Dendritic cell treated with granulocyte-macrophage colony-stimulating factor and Interleukin-4, amounts not matched to agents 40 ng/mL and 50 ng/mL, for 4 days (primary cell): ENCODE measurements at regions not wholly inside any gene's neighbourhood (a gene's known extent, or its start where the extent isn't known, plus 50 kb on each side); places are given as distances from the start of the nearest gene placed in this dataset.
"Not testable (repeated sequence)": the region's sequence is repeated elsewhere in the genome, so short reads cannot be mapped to it uniquely, and the experiment has no call there.

ENCODE experiments used
- H3K27ac Mint-ChIP-seq: one replicate; pipeline ENCODE4 v1.8.0; 2022; ENCODE audit warnings: mild to moderate bottlenecking, mixed read lengths
- H3K27me3 Mint-ChIP-seq: one replicate; pipeline ENCODE4 v1.8.0; 2022; ENCODE audit warnings: mild to moderate bottlenecking, mixed read lengths
- H3K36me3 Mint-ChIP-seq: one replicate; pipeline ENCODE4 v1.8.0; 2022; ENCODE audit warnings: low read depth, mixed read lengths
- H3K4me1 Mint-ChIP-seq: one replicate; pipeline ENCODE4 v1.8.0; 2022; ENCODE audit warnings: low read depth, mixed read lengths
- H3K4me3 Mint-ChIP-seq: one replicate; pipeline ENCODE4 v1.8.0; 2022; ENCODE audit warnings: mild to moderate bottlenecking, moderate library complexity, mixed read lengths
- H3K9me3 Mint-ChIP-seq: one replicate; pipeline ENCODE4 v1.8.0; 2022; ENCODE audit warnings: mixed read lengths
- intact Hi-C: fragments of 100-400 bp; cut with micrococcal nuclease; formaldehyde crosslinking; loops from one replicate; pipeline ENCODE4 v1.15.0; 2022

GRCh38 chr5:56409331-56410190, 176.4 kb upstream of the ANKRD55 start:
- no peaks in the 10 kb centered on the region for H3K36me3 Mint-ChIP-seq
- H3K27ac Mint-ChIP-seq: peak overlapping the region; percentile 80
- intact Hi-C loops: loop anchor here (10.0 kb wide), 1 partner anchor 275 kb away; no protein-coding TSS in a partner anchor
- peaks cover 52% of the 10 kb centered on the region for H3K4me1 Mint-ChIP-seq
- H3K9me3 Mint-ChIP-seq: no peaks in the 10 kb centered on the region
- no peaks in the 10 kb centered on the region for H3K27me3 Mint-ChIP-seq
- H3K4me3 Mint-ChIP-seq: no peak overlapping the region

- no peaks in the 10 kb centered on the region for H3K27me3 Mint-ChIP-seq
- no peaks in the 10 kb centered on the region for H3K9me3 Mint-ChIP-seq
- no peaks in the 10 kb centered on the region for H3K36me3 Mint-ChIP-seq
- no peak overlapping the region for H3K4me3 Mint-ChIP-seq
- peaks cover 35% of the 10 kb centered on the region for H3K4me1 Mint-ChIP-seq
- H3K27ac Mint-ChIP-seq: peak overlapping the region; percentile 25
- intact Hi-C loops: no loop called here
These were observed 173.7 kb upstream of the ANKRD55 start for GRCh38 chr5:56406838-56407237.

GRCh38 chr5:56406221-56406620, 173.1 kb upstream of the ANKRD55 start:
- no peak overlapping the region for H3K4me3 Mint-ChIP-seq
- H3K27ac Mint-ChIP-seq: no peak overlapping the region
- no peaks in the 10 kb centered on the region for H3K27me3 Mint-ChIP-seq
- H3K4me1 Mint-ChIP-seq: peaks cover 30% of the 10 kb centered on the region
- H3K36me3 Mint-ChIP-seq: no peaks in the 10 kb centered on the region
- intact Hi-C loops: no loop called here
- H3K9me3 Mint-ChIP-seq: no peaks in the 10 kb centered on the region

DNA sequence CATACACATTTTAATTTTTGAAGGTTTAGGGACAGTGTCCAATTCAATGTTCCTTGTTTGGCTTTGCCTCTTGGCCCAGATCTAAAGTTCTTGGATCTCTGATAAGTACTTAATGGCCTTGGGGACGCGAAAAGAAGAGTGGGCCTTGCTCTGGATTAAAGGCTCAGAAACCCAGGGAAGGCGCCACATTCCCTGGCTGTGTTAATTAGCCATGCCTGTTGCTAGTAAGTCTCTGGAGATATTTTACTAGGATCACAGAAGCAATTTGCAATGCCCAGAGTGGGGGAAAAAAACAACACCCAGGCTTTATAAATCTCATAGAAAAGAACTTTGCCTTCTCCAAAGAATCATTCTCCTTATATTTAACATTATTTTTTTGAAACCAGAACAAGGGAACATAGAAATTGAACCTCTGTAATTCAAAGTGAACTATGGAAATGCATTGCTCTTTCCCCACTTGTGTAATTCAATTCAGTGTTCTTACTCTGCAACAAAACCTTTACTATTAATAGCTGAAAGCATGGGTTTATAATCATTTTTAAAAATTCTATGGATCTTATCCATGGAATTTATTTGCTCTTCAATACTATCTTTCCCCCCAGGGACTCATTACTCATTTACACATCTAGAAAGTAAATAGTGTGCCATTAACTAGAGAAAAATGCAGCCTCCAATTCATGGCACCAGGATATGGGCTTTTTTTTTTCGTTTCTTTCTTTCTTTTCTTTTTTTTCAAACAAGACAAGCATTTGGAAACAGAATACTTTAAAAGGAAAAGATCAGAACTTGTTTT, 172.2 kb upstream of the ANKRD55 start:
- no peaks in the 10 kb centered on the region for H3K9me3 Mint-ChIP-seq
- no peak overlapping the region for H3K27ac Mint-ChIP-seq
- H3K27me3 Mint-ChIP-seq: no peaks in the 10 kb centered on the region
- intact Hi-C loops: no loop called here
- peaks cover 24% of the 10 kb centered on the region for H3K4me1 Mint-ChIP-seq
- H3K36me3 Mint-ChIP-seq: no peaks in the 10 kb centered on the region
- no peak overlapping the region for H3K4me3 Mint-ChIP-seq

- H3K36me3 Mint-ChIP-seq: no peaks in the 10 kb centered on the region
- H3K27ac Mint-ChIP-seq: no peak overlapping the region
- intact Hi-C loops: no loop called here
- no peaks in the 10 kb centered on the region for H3K27me3 Mint-ChIP-seq
- peaks cover 8% of the 10 kb centered on the region for H3K9me3 Mint-ChIP-seq
- peaks cover 8% of the 10 kb centered on the region for H3K4me1 Mint-ChIP-seq
- H3K4me3 Mint-ChIP-seq: no peak overlapping the region
These were observed 169.4 kb upstream of the ANKRD55 start for GRCh38 chr5:56402266-56403220.

- H3K4me1 Mint-ChIP-seq, H3K27me3 Mint-ChIP-seq, H3K27ac Mint-ChIP-seq, intact Hi-C loops, H3K4me3 Mint-ChIP-seq, H3K36me3 Mint-ChIP-seq: not testable (repeated sequence)
- H3K9me3 Mint-ChIP-seq: peaks cover 47% of the 10 kb centered on the region
These were observed 164.7 kb upstream of the ANKRD55 start for GRCh38 chr5:56397796-56398195.

GRCh38 chr5:56396634-56397033, 163.5 kb upstream of the ANKRD55 start:
- intact Hi-C loops: no loop called here
- Mint-ChIP-seq H3K27ac (no peak overlapping the region), H3K36me3 (peaks cover 7% of the 10 kb centered on the region), H3K4me3 (no peak overlapping the region), H3K27me3 (no peaks in the 10 kb centered on the region), H3K4me1 (no peaks in the 10 kb centered on the region), H3K9me3 (peaks cover 59% of the 10 kb centered on the region)

DNA sequence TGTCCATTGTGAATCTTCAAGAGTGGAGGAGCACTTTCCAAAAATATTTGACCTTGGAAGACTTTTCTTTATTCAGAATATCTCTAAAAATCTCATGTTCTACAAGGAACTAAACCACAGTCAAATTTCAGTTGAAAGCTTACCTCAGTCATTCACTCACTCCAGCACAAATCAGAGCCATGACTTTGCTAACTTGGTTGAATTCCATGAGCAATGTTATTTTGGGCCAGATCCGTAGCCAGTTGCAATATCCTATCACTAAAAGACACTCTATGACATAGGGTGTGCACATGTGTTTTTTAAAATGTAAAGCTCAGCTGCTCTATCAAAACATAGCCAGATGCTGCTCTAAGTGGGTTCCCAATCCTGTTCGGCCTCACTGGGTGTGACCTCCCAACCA, 156.1 kb upstream of the ANKRD55 start:
- Mint-ChIP-seq H3K27ac (no peak overlapping the region), H3K9me3 (peaks cover 26% of the 10 kb centered on the region), H3K4me1 (peaks cover 26% of the 10 kb centered on the region), H3K4me3 (no peak overlapping the region), H3K27me3 (no peaks in the 10 kb centered on the region), H3K36me3 (no peaks in the 10 kb centered on the region)
- intact Hi-C loops: no loop called here

DNA sequence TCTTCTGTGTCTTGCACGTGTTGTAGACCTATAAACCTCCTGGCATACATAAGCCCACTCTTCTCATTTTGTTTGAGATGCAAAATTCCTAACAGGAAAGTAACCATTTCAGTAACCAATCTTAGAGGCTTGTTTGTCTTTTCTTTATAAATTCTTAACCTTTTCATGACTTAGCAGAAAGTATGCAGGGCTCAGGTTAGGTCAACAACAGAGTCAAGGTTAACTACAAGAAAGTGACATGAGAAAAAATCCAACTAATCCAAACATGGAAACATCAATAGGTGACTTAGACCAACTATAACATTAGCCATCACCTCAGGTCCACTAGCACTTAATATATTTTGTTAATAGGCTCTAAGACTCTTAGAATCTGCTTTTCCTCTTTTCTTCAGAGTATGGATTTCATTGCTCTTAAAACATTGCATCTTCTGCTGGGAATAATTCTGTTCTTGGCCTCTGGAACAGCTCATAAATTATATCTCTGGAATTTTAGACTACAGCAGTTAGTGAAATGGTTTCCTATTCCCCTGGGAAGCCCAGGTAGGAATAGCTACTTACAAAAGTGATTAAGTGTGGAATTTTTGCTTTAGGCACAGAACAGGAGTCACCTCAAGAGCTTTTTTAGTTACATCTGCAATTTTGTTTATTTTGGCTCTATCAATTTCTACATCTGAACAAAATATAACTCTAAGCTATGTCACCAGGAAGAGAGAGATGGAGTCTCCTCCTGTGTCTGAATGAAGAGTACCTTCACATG, 155.3 kb upstream of the ANKRD55 start:
- Mint-ChIP-seq H3K4me3 (no peak overlapping the region), H3K27ac (no peak overlapping the region), H3K4me1 (peaks cover 31% of the 10 kb centered on the region), H3K27me3 (no peaks in the 10 kb centered on the region), H3K36me3 (no peaks in the 10 kb centered on the region), H3K9me3 (peaks cover 20% of the 10 kb centered on the region)
- intact Hi-C loops: no loop called here

DNA sequence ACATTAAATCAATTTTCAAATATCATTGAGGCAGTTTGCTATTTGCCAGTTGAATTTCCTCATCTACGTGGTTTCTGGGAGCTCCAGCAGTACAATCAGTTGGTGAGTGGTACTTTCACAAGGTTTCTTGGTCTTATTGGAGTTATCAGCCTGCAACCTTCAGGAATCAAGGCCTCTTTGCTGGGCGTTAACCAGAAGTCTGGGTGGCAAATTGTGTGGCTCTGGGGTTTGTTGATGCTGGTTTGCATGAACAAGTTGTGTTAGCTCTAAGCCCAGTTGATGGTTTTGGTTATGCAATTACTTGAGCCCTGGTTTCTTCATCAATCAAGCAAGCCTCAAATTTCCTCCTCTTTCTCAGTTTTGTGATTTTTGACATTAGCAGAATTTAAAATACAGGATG, 152.9 kb upstream of the ANKRD55 start:
- Mint-ChIP-seq H3K27me3 (no peaks in the 10 kb centered on the region), H3K27ac (no peak overlapping the region), H3K9me3 (no peaks in the 10 kb centered on the region), H3K4me3 (no peak overlapping the region), H3K4me1 (peaks cover 31% of the 10 kb centered on the region), H3K36me3 (no peaks in the 10 kb centered on the region)
- intact Hi-C loops: no loop called here

- no peaks in the 10 kb centered on the region for H3K36me3 Mint-ChIP-seq
- intact Hi-C loops: no loop called here
- peaks cover 23% of the 10 kb centered on the region for H3K4me1 Mint-ChIP-seq
- no peaks in the 10 kb centered on the region for H3K9me3 Mint-ChIP-seq
- H3K27ac Mint-ChIP-seq: no peak overlapping the region
- H3K27me3 Mint-ChIP-seq: peaks cover 1% of the 10 kb centered on the region
- no peak overlapping the region for H3K4me3 Mint-ChIP-seq
These were observed 151.1 kb upstream of the ANKRD55 start for GRCh38 chr5:56384186-56384585.

- Mint-ChIP-seq H3K4me3 (no peak overlapping the region), H3K36me3 (no peaks in the 10 kb centered on the region), H3K4me1 (peaks cover 23% of the 10 kb centered on the region), H3K9me3 (no peaks in the 10 kb centered on the region), H3K27ac (no peak overlapping the region), H3K27me3 (peaks cover 1% of the 10 kb centered on the region)
- intact Hi-C loops: no loop called here
These were observed 150.6 kb upstream of the ANKRD55 start for GRCh38 chr5:56383761-56384160.

GRCh38 chr5:56382896-56383295, 149.8 kb upstream of the ANKRD55 start:
- H3K27me3 Mint-ChIP-seq: peaks cover 1% of the 10 kb centered on the region
- intact Hi-C loops: no loop called here
- no peak overlapping the region for H3K27ac Mint-ChIP-seq
- H3K4me3 Mint-ChIP-seq: no peak overlapping the region
- H3K9me3 Mint-ChIP-seq: no peaks in the 10 kb centered on the region
- no peaks in the 10 kb centered on the region for H3K36me3 Mint-ChIP-seq
- peaks cover 23% of the 10 kb centered on the region for H3K4me1 Mint-ChIP-seq
